Naive thymus-derived CD8-positive, alpha-beta T cell (primary cell): ENCODE measurements at regions not wholly inside any gene's neighbourhood (a gene's known extent, or its start where the extent isn't known, plus 50 kb on each side); places are given as distances from the start of the nearest gene placed in this dataset.
"Not testable (repeated sequence)": the region's sequence is repeated elsewhere in the genome, so short reads cannot be mapped to it uniquely, and the experiment has no call there.

Experiments used
- ATAC-seq, 2 donors: fragments of 150-1000 bp; cut with Tn5 transposase in 1 of 2; sonication (Bioruptor Pico), chemical (Tn5 transposase) in 1 of 2; 1 replicate in 1 of 2; 2 replicates in 1 of 2; pipeline ENCODE4 v1.10.0; 2021; ENCODE audit warnings: mild to moderate bottlenecking in 2 of 2, moderate library complexity in 2 of 2
- POLR2A ChIA-PET: fragments of 350-600 bp; sonication (Branson Sonifier 250); formaldehyde crosslinking; loops from one replicate; lab custom pipeline; 2021; ENCODE audit warnings: antibody characterized with exemption; lab: Charles Lee
- DNase-seq, 10 donors: peaks; one replicate each; pipeline versions ENCODE4 v3.0.0 to v3.0.0-alpha.2; 2020 to 2022
- H3K27ac Mint-ChIP-seq, 10 donors: one replicate each; pipeline ENCODE4 v1.8.0; 2020 to 2022; ENCODE audit warnings: mild to moderate bottlenecking in 10 of 10, mixed read lengths in 10 of 10, moderate library complexity in 4 of 10, inconsistent platforms in 1 of 10
- H3K27me3 Mint-ChIP-seq, 5 donors: one replicate each; pipeline ENCODE4 v1.8.0; 2021 to 2022; ENCODE audit warnings: mixed read lengths in 5 of 5
- H3K36me3 Mint-ChIP-seq, 3 donors: one replicate each; pipeline ENCODE4 v1.8.0; 2020 to 2022; ENCODE audit warnings: mixed read lengths in 3 of 3, mild to moderate bottlenecking in 2 of 3, inconsistent platforms in 1 of 3
- H3K4me1 Mint-ChIP-seq, 4 donors: one replicate each; pipeline ENCODE4 v1.8.0; 2021 to 2022; ENCODE audit warnings: mixed read lengths in 4 of 4
- H3K4me3 Mint-ChIP-seq, 10 donors: one replicate each; pipeline ENCODE4 v1.8.0; 2020 to 2022; ENCODE audit warnings: mild to moderate bottlenecking in 10 of 10, mixed read lengths in 10 of 10, moderate library complexity in 6 of 10, inconsistent platforms in 1 of 10
- H3K9me3 Mint-ChIP-seq, 9 donors: one replicate each; pipeline ENCODE4 v1.8.0; 2020 to 2022; ENCODE audit warnings: mixed read lengths in 9 of 9, mild to moderate bottlenecking in 3 of 9, inconsistent platforms in 1 of 9, moderate library complexity in 1 of 9

- Mint-ChIP-seq H3K36me3 (no peaks in the 10 kb centered on the region), H3K27ac (no peak overlapping the region), H3K9me3 (no peaks in the 10 kb centered on the region), H3K27me3 (peaks cover 0 to 7% (median 3%) of the 10 kb centered on the region in 5 donors), H3K4me3 (no peak overlapping the region), H3K4me1 (no peaks in the 10 kb centered on the region)
- no peak for DNase-seq
- ATAC-seq: no peak
- POLR2A ChIA-PET: no interaction called here
These were observed 98.4 kb upstream of the EEPD1 start for GRCh38 chr7:36054637-36055036.

- no peak overlapping the region for H3K4me3 Mint-ChIP-seq
- POLR2A ChIA-PET: no interaction called here
- DNase-seq (no peak), ATAC-seq (no peak)
- no peaks in the 10 kb centered on the region for H3K36me3 Mint-ChIP-seq
- H3K27me3 Mint-ChIP-seq: peaks cover 0 to 7% (median 4%) of the 10 kb centered on the region in 5 donors
- H3K4me1 Mint-ChIP-seq: no peaks in the 10 kb centered on the region
- no peak overlapping the region for H3K27ac Mint-ChIP-seq
- H3K9me3 Mint-ChIP-seq: no peaks in the 10 kb centered on the region
These were observed 97.8 kb upstream of the EEPD1 start for GRCh38 chr7:36055207-36055606.

- Mint-ChIP-seq H3K4me3 (no peak overlapping the region), H3K4me1 (no peaks in the 10 kb centered on the region), H3K27ac (no peak overlapping the region), H3K27me3 (peaks cover 0 to 7% (median 3%) of the 10 kb centered on the region in 5 donors), H3K36me3 (no peaks in the 10 kb centered on the region), H3K9me3 (no peaks in the 10 kb centered on the region)
- no peak for ATAC-seq
- no peak for DNase-seq
- POLR2A ChIA-PET: no interaction called here
These were observed 95.7 kb upstream of the EEPD1 start for GRCh38 chr7:36057323-36057722.

- Mint-ChIP-seq H3K4me3 (no peak overlapping the region), H3K9me3 (no peaks in the 10 kb centered on the region), H3K36me3 (no peaks in the 10 kb centered on the region), H3K27me3 (peaks cover 0 to 7% (median 3%) of the 10 kb centered on the region in 5 donors), H3K4me1 (no peaks in the 10 kb centered on the region), H3K27ac (peak overlapping the region in 1 of 10 donors; percentile 26)
- DNase-seq (no peak), ATAC-seq (no peak)
- POLR2A ChIA-PET: no interaction called here
These were observed 94.9 kb upstream of the EEPD1 start for GRCh38 chr7:36058020-36058592.

- H3K9me3 Mint-ChIP-seq, ATAC-seq, H3K36me3 Mint-ChIP-seq, DNase-seq, H3K27ac Mint-ChIP-seq, POLR2A ChIA-PET, H3K4me1 Mint-ChIP-seq, H3K4me3 Mint-ChIP-seq, H3K27me3 Mint-ChIP-seq: not testable (repeated sequence)
These were observed 92.7 kb upstream of the EEPD1 start for GRCh38 chr7:36060388-36060787.

GRCh38 chr7:36062154-36062815 is 90.8 kb upstream of the EEPD1 start:
- POLR2A ChIA-PET: no interaction called here
- Mint-ChIP-seq H3K36me3 (no peaks in the 10 kb centered on the region), H3K9me3 (peaks cover 0 to 2% (median 0%) of the 10 kb centered on the region in 9 donors)

GRCh38 chr7:36064676-36065075 is 88.4 kb upstream of the EEPD1 start:
- no peak overlapping the region for H3K4me3 Mint-ChIP-seq
- no peak overlapping the region for H3K27ac Mint-ChIP-seq
- peaks cover 0 to 5% (median under 1%) of the 10 kb centered on the region in 5 donors for H3K27me3 Mint-ChIP-seq
- ATAC-seq (no peak), DNase-seq (no peak)
- H3K36me3 Mint-ChIP-seq: no peaks in the 10 kb centered on the region
- POLR2A ChIA-PET: no interaction called here
- H3K4me1 Mint-ChIP-seq: no peaks in the 10 kb centered on the region
- H3K9me3 Mint-ChIP-seq: peaks cover 0 to 2% (median 0%) of the 10 kb centered on the region in 9 donors

More at GRCh38 chr7:36062154-36062815, 90.8 kb upstream of the EEPD1 start:
- Mint-ChIP-seq H3K27ac (no peak overlapping the region), H3K4me3 (no peak overlapping the region), H3K27me3 (peaks cover 0 to 7% (median 4%) of the 10 kb centered on the region in 5 donors), H3K4me1 (no peaks in the 10 kb centered on the region)
- DNase-seq: no peak
- no peak for ATAC-seq

GRCh38 chr7:36065563-36066342 is 87.3 kb upstream of the EEPD1 start:
- H3K4me3 Mint-ChIP-seq, H3K9me3 Mint-ChIP-seq, H3K36me3 Mint-ChIP-seq, H3K27me3 Mint-ChIP-seq, ATAC-seq, H3K4me1 Mint-ChIP-seq, POLR2A ChIA-PET, DNase-seq: not testable (repeated sequence)
- peak overlapping the region in 1 of 10 donors; percentile 15 for H3K27ac Mint-ChIP-seq

- peaks cover 0 to 6% (median 1%) of the 10 kb centered on the region in 5 donors for H3K27me3 Mint-ChIP-seq
- H3K27ac Mint-ChIP-seq: no peak overlapping the region
- POLR2A ChIA-PET: no interaction called here
- H3K4me3 Mint-ChIP-seq: no peak overlapping the region
- H3K36me3 Mint-ChIP-seq: no peaks in the 10 kb centered on the region
- no peak for ATAC-seq
- H3K9me3 Mint-ChIP-seq: peaks cover 0 to 2% (median 0%) of the 10 kb centered on the region in 9 donors
- DNase-seq: no peak
- peaks cover 0 to 2% (median 0%) of the 10 kb centered on the region in 4 donors for H3K4me1 Mint-ChIP-seq
These were observed 86.8 kb upstream of the EEPD1 start for GRCh38 chr7:36066343-36066664.

GRCh38 chr7:36070230-36070629 is 82.8 kb upstream of the EEPD1 start:
- H3K4me3 Mint-ChIP-seq: no peak overlapping the region
- POLR2A ChIA-PET: no interaction called here
- H3K27ac Mint-ChIP-seq: no peak overlapping the region
- peaks cover 0 to 2% (median 0%) of the 10 kb centered on the region in 4 donors for H3K4me1 Mint-ChIP-seq
- no peak for ATAC-seq
- peaks cover 0 to 7% (median 0%) of the 10 kb centered on the region in 9 donors for H3K9me3 Mint-ChIP-seq
- peaks cover 0 to 3% (median 0%) of the 10 kb centered on the region in 3 donors for H3K36me3 Mint-ChIP-seq
- H3K27me3 Mint-ChIP-seq: peaks cover 0 to 9% (median 1%) of the 10 kb centered on the region in 5 donors
- DNase-seq: no peak

GRCh38 chr7:36071605-36072004 is 81.4 kb upstream of the EEPD1 start:
- Mint-ChIP-seq H3K9me3 (peaks cover 0 to 6% (median 0%) of the 10 kb centered on the region in 9 donors), H3K36me3 (peaks cover 0 to 3% (median 0%) of the 10 kb centered on the region in 3 donors), H3K27ac (no peak overlapping the region), H3K4me3 (no peak overlapping the region), H3K27me3 (peaks cover 0 to 9% (median 1%) of the 10 kb centered on the region in 5 donors), H3K4me1 (peaks cover 0 to 2% (median 0%) of the 10 kb centered on the region in 4 donors)
- ATAC-seq: no peak
- POLR2A ChIA-PET: no interaction called here
- DNase-seq: no peak

GRCh38 chr7:36072620-36073019 is 80.4 kb upstream of the EEPD1 start:
- H3K27ac Mint-ChIP-seq: no peak overlapping the region
- no peak overlapping the region for H3K4me3 Mint-ChIP-seq
- peaks cover 0 to 6% (median 0%) of the 10 kb centered on the region in 9 donors for H3K9me3 Mint-ChIP-seq
- H3K4me1 Mint-ChIP-seq: peaks cover 0 to 2% (median 0%) of the 10 kb centered on the region in 4 donors
- DNase-seq (no peak), ATAC-seq (no peak)
- peaks cover 0 to 9% (median 1%) of the 10 kb centered on the region in 5 donors for H3K27me3 Mint-ChIP-seq
- POLR2A ChIA-PET: no interaction called here
- H3K36me3 Mint-ChIP-seq: peaks cover 0 to 3% (median 0%) of the 10 kb centered on the region in 3 donors

- H3K36me3 Mint-ChIP-seq: peaks cover 0 to 3% (median 0%) of the 10 kb centered on the region in 3 donors
- ATAC-seq (no peak), DNase-seq (no peak)
- no peak overlapping the region for H3K27ac Mint-ChIP-seq
- peaks cover 0 to 6% (median 0%) of the 10 kb centered on the region in 9 donors for H3K9me3 Mint-ChIP-seq
- H3K27me3 Mint-ChIP-seq: peaks cover 0 to 7% (median 1%) of the 10 kb centered on the region in 5 donors
- no peak overlapping the region for H3K4me3 Mint-ChIP-seq
- H3K4me1 Mint-ChIP-seq: no peaks in the 10 kb centered on the region
- POLR2A ChIA-PET: no interaction called here
These were observed 77.5 kb upstream of the EEPD1 start for GRCh38 chr7:36075561-36075960.
